HUES6 (cell line): ENCODE measurements at regions not wholly inside any gene's neighbourhood (a gene's known extent, or its start where the extent isn't known, plus 50 kb on each side); places are given as distances from the start of the nearest gene placed in this dataset.

Source experiments
- H3K27ac ChIP-seq: 2 replicates; pipeline ENCODE4 v1.7.0; 2013; ENCODE audit warnings: low read depth, mild to moderate bottlenecking, low read length, inconsistent platforms
- H3K27me3 ChIP-seq: 2 replicates; pipeline ENCODE4 v1.6.1; 2013; ENCODE audit warnings: low read length; ENCODE audit not compliant: control insufficient read depth, insufficient read depth
- H3K36me3 ChIP-seq: 2 replicates; pipeline ENCODE4 v1.6.1; 2013; ENCODE audit warnings: low read length; ENCODE audit not compliant: control insufficient read depth, insufficient read depth
- H3K4me1 ChIP-seq: 2 replicates; pipeline ENCODE4 v1.6.1; 2013; ENCODE audit warnings: low read length; ENCODE audit not compliant: control insufficient read depth, insufficient read depth
- H3K4me3 ChIP-seq: 2 replicates; pipeline ENCODE4 v1.5.1; 2013; ENCODE audit warnings: low read depth, low read length
- H3K9ac ChIP-seq: one replicate; pipeline ENCODE4 v1.6.1; 2013; ENCODE audit warnings: mild to moderate bottlenecking, low read length
- H3K9me3 ChIP-seq: 2 replicates; pipeline ENCODE4 v1.6.1; 2013; ENCODE audit warnings: low read depth, low read length; ENCODE audit not compliant: control insufficient read depth, insufficient read depth

DNA sequence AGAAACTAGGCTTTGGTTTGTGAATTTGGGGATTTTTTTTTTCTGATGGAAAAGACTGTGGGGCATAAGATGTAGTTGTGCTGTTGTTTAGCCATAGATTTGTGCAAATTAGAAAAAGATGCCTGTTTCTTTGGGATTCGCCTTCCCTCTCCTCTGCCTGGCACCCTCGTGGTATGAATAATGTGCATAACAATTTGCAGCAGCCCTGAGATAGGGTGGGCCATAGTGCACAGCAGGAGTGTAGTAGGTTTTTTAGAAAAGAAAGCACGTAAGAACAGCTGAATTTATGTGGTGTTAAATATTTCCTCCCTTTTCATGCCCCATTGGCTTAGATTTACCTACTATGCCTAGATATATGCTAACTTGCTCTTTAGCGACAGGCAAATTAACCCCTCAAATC lies 158.9 kb downstream of the PTGER3 start:
- no peak overlapping the region for H3K9ac ChIP-seq
- H3K27me3 ChIP-seq, result no peaks in the 10 kb centered on the region
- no peaks in the 10 kb centered on the region for H3K9me3 ChIP-seq
- peaks cover 6% of the 10 kb centered on the region for H3K4me1 ChIP-seq
- no peaks in the 10 kb centered on the region for H3K36me3 ChIP-seq
- H3K27ac ChIP-seq, result no peak overlapping the region
- no peak overlapping the region for H3K4me3 ChIP-seq

DNA sequence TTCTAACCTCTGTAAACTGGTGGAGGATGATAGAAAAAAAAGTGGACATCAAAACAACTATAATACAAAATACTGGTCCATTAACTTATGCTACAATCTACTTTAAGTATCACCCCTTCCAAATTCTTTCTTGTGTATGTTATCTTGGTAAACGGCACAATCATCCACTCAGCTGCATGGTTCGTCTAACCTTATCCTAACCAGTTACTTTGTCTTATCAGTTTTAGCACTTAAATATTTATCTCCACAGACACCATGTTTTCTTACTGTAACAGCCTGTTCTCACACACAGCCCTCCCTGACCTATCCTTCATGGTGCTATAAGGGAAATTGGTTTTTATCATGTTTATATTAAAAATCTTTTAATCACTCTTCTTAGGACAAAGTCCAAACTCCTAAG lies 157.2 kb downstream of the PTGER3 start:
- Histone ChIP-seq H3K4me3 (no peak overlapping the region), H3K27me3 (no peaks in the 10 kb centered on the region), H3K36me3 (no peaks in the 10 kb centered on the region), H3K9ac (no peak overlapping the region), H3K9me3 (no peaks in the 10 kb centered on the region), H3K4me1 (peaks cover 6% of the 10 kb centered on the region), H3K27ac (no peak overlapping the region)

DNA sequence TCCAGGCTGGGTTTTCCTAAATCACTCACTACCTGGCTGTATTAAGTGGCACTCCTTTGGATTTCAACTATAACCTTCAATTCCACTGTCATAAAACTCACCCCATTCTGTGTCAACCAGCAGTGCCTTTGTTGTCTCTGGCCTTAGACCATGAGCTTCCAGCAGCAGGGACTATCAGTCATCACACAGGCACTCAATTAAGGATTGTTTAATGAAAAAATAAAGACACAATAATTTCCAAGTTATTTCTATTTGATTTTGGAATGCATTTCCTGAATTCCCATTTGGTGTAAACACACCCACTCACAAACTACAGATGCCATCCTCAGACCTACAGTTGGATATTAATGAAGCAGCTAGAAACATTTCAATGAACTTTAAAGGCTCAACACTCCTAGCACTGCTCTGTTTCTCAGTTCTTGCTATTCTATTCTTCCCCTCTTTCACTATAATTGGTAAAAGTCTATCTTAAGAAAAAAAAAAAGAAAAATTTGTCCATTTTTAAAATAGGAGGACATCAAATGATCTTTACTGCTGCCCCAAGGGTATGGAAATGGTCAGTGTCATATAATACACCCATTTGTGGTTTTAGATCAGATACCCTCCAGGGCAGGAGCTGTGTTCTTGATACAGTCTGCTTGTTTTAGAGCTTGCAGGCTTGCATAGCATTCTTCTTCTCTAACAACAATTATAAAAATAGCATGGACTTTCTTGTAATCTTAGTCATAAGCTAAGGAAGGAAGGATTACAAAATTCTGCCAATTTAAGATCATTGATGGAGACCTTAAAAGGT lies 156.4 kb downstream of the PTGER3 start:
- H3K27ac ChIP-seq, result no peak overlapping the region
- no peaks in the 10 kb centered on the region for H3K27me3 ChIP-seq
- peaks cover 6% of the 10 kb centered on the region for H3K4me1 ChIP-seq
- H3K9ac ChIP-seq, result no peak overlapping the region
- H3K36me3 ChIP-seq, result no peaks in the 10 kb centered on the region
- no peaks in the 10 kb centered on the region for H3K9me3 ChIP-seq
- H3K4me3 ChIP-seq, result no peak overlapping the region

DNA sequence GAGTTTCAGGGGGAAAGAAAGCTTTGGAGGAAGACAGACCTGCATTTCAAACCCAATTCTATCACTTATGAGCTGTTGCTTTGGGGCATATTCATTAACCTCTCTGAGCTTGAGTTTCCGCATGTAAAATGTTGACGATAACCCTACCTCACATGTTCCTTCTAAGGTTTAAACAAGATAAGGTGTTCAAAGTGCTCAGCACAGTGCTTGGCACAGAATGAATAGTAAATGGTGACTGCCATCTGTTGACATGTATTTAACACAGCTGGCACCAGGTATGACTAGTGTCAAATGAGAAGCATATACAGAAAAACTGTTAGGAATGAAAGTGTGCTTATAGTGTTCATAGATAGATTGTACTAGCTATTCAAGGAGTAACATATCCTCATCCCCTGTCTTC lies 155.5 kb downstream of the PTGER3 start:
- Histone ChIP-seq H3K27me3 (no peaks in the 10 kb centered on the region), H3K9me3 (no peaks in the 10 kb centered on the region), H3K9ac (no peak overlapping the region), H3K4me3 (no peak overlapping the region), H3K36me3 (no peaks in the 10 kb centered on the region), H3K4me1 (peaks cover 6% of the 10 kb centered on the region), H3K27ac (no peak overlapping the region)

DNA sequence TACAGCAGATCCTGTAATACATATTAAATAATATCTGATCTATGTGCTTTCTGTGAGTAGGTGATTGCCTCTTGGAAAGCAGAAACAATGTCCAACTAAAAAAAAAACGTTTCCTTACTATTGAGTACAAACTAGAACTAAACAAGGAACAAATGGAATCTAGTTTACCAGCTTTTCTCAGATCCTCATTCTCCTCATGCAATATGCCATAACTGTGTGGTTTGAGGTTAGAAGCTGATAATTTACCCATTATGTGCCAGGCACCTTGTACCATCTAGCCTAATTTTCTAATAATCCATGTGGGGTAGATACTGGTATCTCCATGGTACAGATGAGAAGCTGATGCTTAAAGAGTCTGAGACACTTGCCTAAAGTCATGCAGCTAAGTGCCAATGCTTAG lies 154.7 kb downstream of the PTGER3 start:
- Histone ChIP-seq H3K4me3 (no peak overlapping the region), H3K27ac (no peak overlapping the region), H3K9me3 (no peaks in the 10 kb centered on the region), H3K36me3 (no peaks in the 10 kb centered on the region), H3K4me1 (peaks cover 6% of the 10 kb centered on the region), H3K27me3 (no peaks in the 10 kb centered on the region), H3K9ac (no peak overlapping the region)

DNA sequence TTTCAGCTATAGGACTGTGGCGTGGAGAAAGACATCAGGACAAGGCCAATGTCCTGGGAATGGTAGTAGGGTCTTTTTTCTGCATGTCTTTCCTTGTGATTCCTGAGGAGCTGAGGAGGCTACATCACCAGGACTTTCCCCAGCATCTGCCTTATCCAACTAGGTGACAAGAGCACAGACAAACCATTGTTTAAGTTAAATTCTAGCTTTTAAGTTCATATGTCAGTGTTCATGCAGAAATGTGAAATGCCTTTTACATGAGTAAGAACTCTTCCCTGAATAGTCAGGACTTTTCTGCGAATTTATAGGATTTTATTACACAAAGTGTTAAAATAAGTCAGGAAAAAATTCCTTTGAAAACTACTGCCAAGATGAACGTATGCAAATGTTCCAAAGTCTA lies 154.2 kb downstream of the PTGER3 start:
- Histone ChIP-seq H3K9me3 (no peaks in the 10 kb centered on the region), H3K4me1 (peaks cover 6% of the 10 kb centered on the region), H3K4me3 (no peak overlapping the region), H3K27me3 (no peaks in the 10 kb centered on the region), H3K27ac (no peak overlapping the region), H3K9ac (no peak overlapping the region), H3K36me3 (no peaks in the 10 kb centered on the region)

DNA sequence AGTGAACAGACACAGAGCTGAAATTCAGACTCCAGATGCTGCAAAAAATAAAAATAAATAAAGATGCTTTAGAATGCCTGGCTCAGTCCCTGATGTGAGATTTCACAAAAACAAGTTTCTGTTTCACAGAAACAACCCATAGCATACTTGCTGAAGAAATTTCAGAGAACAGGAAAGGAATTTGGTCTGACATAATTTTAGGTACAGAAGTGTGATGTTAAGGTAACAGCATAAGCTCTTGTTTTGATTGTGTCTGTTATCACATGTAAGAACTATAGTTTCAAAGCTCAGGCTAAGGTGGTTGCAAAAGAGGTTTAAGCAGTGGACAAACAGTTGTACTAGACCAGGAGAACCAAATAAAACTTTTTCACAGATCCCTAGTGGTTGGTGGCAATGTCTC lies 152.1 kb downstream of the PTGER3 start:
- Histone ChIP-seq H3K36me3 (no peaks in the 10 kb centered on the region), H3K9ac (no peak overlapping the region), H3K27ac (no peak overlapping the region), H3K27me3 (no peaks in the 10 kb centered on the region), H3K9me3 (no peaks in the 10 kb centered on the region), H3K4me3 (no peak overlapping the region), H3K4me1 (no peaks in the 10 kb centered on the region)

DNA sequence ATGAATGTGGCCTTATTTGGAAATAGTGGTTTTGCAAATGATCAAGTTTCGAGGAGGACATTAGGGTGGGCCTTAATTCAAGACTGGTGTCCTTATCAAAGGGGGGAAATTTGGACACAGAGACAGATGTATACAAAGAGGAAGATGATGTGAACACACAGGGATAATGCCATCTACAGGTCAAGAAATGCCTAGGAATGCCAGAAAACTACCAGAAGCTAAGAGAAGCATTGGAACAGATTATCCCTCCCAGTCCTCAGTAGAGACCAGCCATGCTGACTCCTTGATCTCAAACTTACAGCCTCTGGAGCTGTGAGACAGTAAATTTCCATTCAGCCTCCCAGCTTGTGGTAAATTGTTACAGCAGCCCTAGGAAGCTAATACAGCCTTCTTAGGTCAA lies 151.4 kb downstream of the PTGER3 start:
- H3K27me3 ChIP-seq, result no peaks in the 10 kb centered on the region
- no peaks in the 10 kb centered on the region for H3K36me3 ChIP-seq
- H3K9me3 ChIP-seq, result no peaks in the 10 kb centered on the region
- H3K4me3 ChIP-seq, result no peak overlapping the region
- no peak overlapping the region for H3K27ac ChIP-seq
- no peak overlapping the region for H3K9ac ChIP-seq
- no peaks in the 10 kb centered on the region for H3K4me1 ChIP-seq

DNA sequence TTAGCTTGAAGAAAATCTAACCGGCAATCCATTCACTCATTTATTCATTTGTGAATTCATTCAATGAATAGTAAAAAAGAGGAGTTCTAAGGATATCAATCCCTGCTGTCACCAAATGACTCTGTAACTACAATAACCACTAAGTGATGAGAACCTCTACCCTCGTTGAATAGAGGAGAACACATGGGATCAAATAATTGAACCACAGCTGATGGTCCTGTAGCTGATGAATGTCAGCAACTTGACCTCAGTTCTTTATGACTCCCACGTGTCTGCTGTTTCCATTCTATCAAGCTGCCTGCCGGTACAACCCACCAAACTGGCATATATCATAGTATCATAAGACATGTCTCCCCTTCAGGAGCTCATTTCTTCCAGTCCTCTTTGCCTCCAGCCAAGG lies 150.3 kb downstream of the PTGER3 start:
- H3K27ac ChIP-seq, result no peak overlapping the region
- no peak overlapping the region for H3K9ac ChIP-seq
- no peaks in the 10 kb centered on the region for H3K27me3 ChIP-seq
- no peak overlapping the region for H3K4me3 ChIP-seq
- no peaks in the 10 kb centered on the region for H3K36me3 ChIP-seq
- no peaks in the 10 kb centered on the region for H3K4me1 ChIP-seq
- no peaks in the 10 kb centered on the region for H3K9me3 ChIP-seq

DNA sequence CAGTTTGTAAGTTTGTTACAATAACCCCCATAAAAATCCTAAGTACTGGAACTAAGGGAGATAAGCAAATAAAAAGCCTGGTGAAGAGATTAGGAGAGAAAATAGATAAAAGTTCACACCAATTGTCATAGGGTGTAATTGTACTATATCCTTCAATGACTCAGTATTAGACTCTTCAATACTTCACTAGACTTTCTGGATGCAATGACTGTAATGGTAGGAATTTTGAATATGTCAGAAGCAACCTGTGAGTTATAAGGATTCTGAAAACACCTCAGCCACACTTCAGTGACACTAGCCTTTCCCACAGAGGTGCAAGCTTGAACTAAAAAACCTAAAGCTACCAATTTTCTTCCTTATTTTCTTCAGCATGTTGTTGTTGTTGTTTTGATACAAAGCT lies 147.9 kb downstream of the PTGER3 start:
- H3K27me3 ChIP-seq, result no peaks in the 10 kb centered on the region
- no peaks in the 10 kb centered on the region for H3K9me3 ChIP-seq
- no peaks in the 10 kb centered on the region for H3K36me3 ChIP-seq
- no peak overlapping the region for H3K4me3 ChIP-seq
- H3K27ac ChIP-seq, result no peak overlapping the region
- H3K4me1 ChIP-seq, result no peaks in the 10 kb centered on the region
- H3K9ac ChIP-seq, result no peak overlapping the region

DNA sequence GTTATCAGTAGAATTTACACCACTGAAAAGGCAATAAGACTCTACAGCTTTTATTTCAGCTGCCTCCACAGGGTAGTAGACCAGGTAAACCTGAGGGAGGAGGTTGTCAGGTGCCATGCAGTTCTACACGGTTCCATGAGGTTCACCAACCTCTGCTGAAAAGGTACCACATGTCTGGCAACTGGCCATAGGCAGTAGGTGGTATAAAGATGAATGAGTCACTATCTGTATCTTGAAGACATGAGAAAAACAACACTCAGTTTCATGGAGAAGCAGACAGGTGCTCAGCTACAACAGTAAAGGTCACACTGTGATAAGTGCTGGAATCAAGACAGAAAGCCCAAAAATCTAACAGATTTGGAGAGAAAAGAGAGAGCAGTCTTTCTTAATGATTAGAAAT lies 145.4 kb downstream of the PTGER3 start:
- Histone ChIP-seq H3K36me3 (no peaks in the 10 kb centered on the region), H3K4me1 (no peaks in the 10 kb centered on the region), H3K9ac (no peak overlapping the region), H3K27ac (no peak overlapping the region), H3K27me3 (no peaks in the 10 kb centered on the region), H3K9me3 (no peaks in the 10 kb centered on the region), H3K4me3 (no peak overlapping the region)
